ENCODE measurements at regions not wholly inside any gene's neighbourhood (a gene's known extent, or its start where the extent isn't known, plus 50 kb on each side); places are given as distances from the start of the nearest gene placed in this dataset.

- POLR2A ChIA-PET = no interaction called here
- DNase-seq (ENCODE audit: low read depth, low spot score) = no peak
- CTCF ChIA-PET = interaction anchor here (0.7 kb wide), 2 partner anchors 10 to 972 kb away, joined by 3 read pairs; no protein-coding TSS in a partner anchor
- TF ChIP-seq CTCF (IDR thresholded peaks at IDR 0.05; ENCODE audit: insufficient read depth, low read length, missing control alignments) = no peak
- no peak overlapping the region for H3K4me3 ChIP-seq (ENCODE audit: low read depth, low read length)
These were observed 370.1 kb downstream of the THBS2 start for GRCh38 chr6:168883410-168884049.

- POLR2A ChIA-PET = no interaction called here
- H3K4me3 ChIP-seq (ENCODE audit: low read depth, low read length) = no peak overlapping the region
- no peak for DNase-seq (ENCODE audit: low read depth, low spot score)
- no peak for TF ChIP-seq CTCF (IDR thresholded peaks at IDR 0.05; ENCODE audit: insufficient read depth, low read length, missing control alignments)
- CTCF ChIA-PET = interaction anchor here (1.0 kb wide), 1 partner anchor 12 kb away, joined by 3 read pairs; no protein-coding TSS in a partner anchor
These were observed 373.4 kb downstream of the THBS2 start for GRCh38 chr6:168880271-168880670.

GRCh38 chr6:168877821-168878282 is 375.8 kb downstream of the THBS2 start:
- ChIA-PET POLR2A (no interaction called here), CTCF (no interaction called here)
- DNase-seq (ENCODE audit: low read depth, low spot score) = no peak
- no peak overlapping the region for H3K4me3 ChIP-seq (ENCODE audit: low read depth, low read length)
- no peak for TF ChIP-seq CTCF (IDR thresholded peaks at IDR 0.05; ENCODE audit: insufficient read depth, low read length, missing control alignments)

GRCh38 chr6:168876956-168877355 is 376.7 kb downstream of the THBS2 start:
- ChIA-PET POLR2A (interaction anchor here (0.5 kb wide), 1 partner anchor 15 kb away, joined by 3 read pairs; no protein-coding TSS in a partner anchor), CTCF (interaction anchor here (0.8 kb wide), 2 partner anchors 11 to 17 kb away, joined by 3 to 5 read pairs; no protein-coding TSS in a partner anchor)
- TF ChIP-seq CTCF (IDR thresholded peaks at IDR 0.05; ENCODE audit: insufficient read depth, low read length, missing control alignments) = no peak
- no peak overlapping the region for H3K4me3 ChIP-seq (ENCODE audit: low read depth, low read length)
- no peak for DNase-seq (ENCODE audit: low read depth, low spot score)

GRCh38 chr6:168875811-168876576 is 377.7 kb downstream of the THBS2 start:
- ChIA-PET CTCF (interaction anchor here (0.8 kb wide), 2 partner anchors 10 to 18 kb away, joined by 3 to 5 read pairs; no protein-coding TSS in a partner anchor), POLR2A (no interaction called here)
- no peak overlapping the region for H3K4me3 ChIP-seq (ENCODE audit: low read depth, low read length)
- no peak for DNase-seq (ENCODE audit: low read depth, low spot score)
- no peak for TF ChIP-seq CTCF (IDR thresholded peaks at IDR 0.05; ENCODE audit: insufficient read depth, low read length, missing control alignments)

GRCh38 chr6:168874637-168875036 is 379.0 kb downstream of the THBS2 start:
- ChIA-PET CTCF (no interaction called here), POLR2A (no interaction called here)
- TF ChIP-seq CTCF (IDR thresholded peaks at IDR 0.05; ENCODE audit: insufficient read depth, low read length, missing control alignments) = no peak
- no peak for DNase-seq (ENCODE audit: low read depth, low spot score)
- H3K4me3 ChIP-seq (ENCODE audit: low read depth, low read length) = no peak overlapping the region

Data from AG04449 (cell line).